AG04449 (cell line): ENCODE measurements at regions not wholly inside any gene's neighbourhood (a gene's known extent, or its start where the extent isn't known, plus 50 kb on each side); places are given as distances from the start of the nearest gene placed in this dataset.

ENCODE experiments used
- CTCF ChIA-PET: fragments of 350-600 bp; formaldehyde crosslinking; extraction: SDS; loops from one replicate; lab custom pipeline; 2021; ENCODE audit warnings: antibody characterized with exemption; lab: Yijun Ruan, JAX
- POLR2A ChIA-PET: fragments of 400-600, 350-600 bp; formaldehyde crosslinking; extraction: SDS; loops from one replicate; lab custom pipeline; 2020; ENCODE audit warnings: antibody characterized with exemption, inconsistent platforms; lab: Yijun Ruan, JAX
- DNase-seq: peaks from one replicate; pipeline ENCODE4 v3.0.0-alpha.2; 2010; ENCODE audit warnings: low read depth, low spot score
- H3K4me3 ChIP-seq: 2 replicates; pipeline ENCODE4 v1.5.1; 2011; ENCODE audit warnings: low read depth, mild to moderate bottlenecking, control low read depth, low read length
- CTCF ChIP-seq: IDR thresholded peaks from one replicate; pipeline ENCODE4 v1.5.1; 2011; ENCODE audit warnings: mild to moderate bottlenecking, moderate library complexity, low read length, control low read depth, inconsistent platforms; ENCODE audit not compliant: insufficient read depth; ENCODE audit errors: missing control alignments

- DNase-seq = no peak
- ChIA-PET CTCF (no interaction called here), POLR2A (no interaction called here)
- H3K4me3 ChIP-seq = no peak overlapping the region
- no peak for TF ChIP-seq CTCF
These were observed 466.1 kb downstream of the PRKD1 start for GRCh38 chr14:29461506-29461905.

GRCh38 chr14:29462321-29462720 lies 465.3 kb downstream of the PRKD1 start:
- CTCF ChIA-PET = no interaction called here

GRCh38 chr14:29462772-29463171 lies 464.9 kb downstream of the PRKD1 start:
- no peak for DNase-seq
- TF ChIP-seq CTCF = no peak
- POLR2A ChIA-PET = no interaction called here
- H3K4me3 ChIP-seq = no peak overlapping the region
- CTCF ChIA-PET = no interaction called here

More at GRCh38 chr14:29462321-29462720, 465.3 kb downstream of the PRKD1 start:
- DNase-seq = no peak
- H3K4me3 ChIP-seq = no peak overlapping the region
- POLR2A ChIA-PET = no interaction called here
- no peak for TF ChIP-seq CTCF

GRCh38 chr14:29463727-29464395 lies 463.8 kb downstream of the PRKD1 start:
- no peak overlapping the region for H3K4me3 ChIP-seq
- no peak for TF ChIP-seq CTCF
- ChIA-PET POLR2A (no interaction called here), CTCF (no interaction called here)
- no peak for DNase-seq

- POLR2A ChIA-PET = no interaction called here
- no peak for DNase-seq
- TF ChIP-seq CTCF = no peak
- no peak overlapping the region for H3K4me3 ChIP-seq
- CTCF ChIA-PET = no interaction called here
These were observed 462.6 kb downstream of the PRKD1 start for GRCh38 chr14:29465095-29465494.

- CTCF ChIA-PET = interaction anchor here (0.8 kb wide), 1 partner anchor 8 kb away, joined by 3 read pairs; no protein-coding TSS in a partner anchor
- no peak for TF ChIP-seq CTCF
- H3K4me3 ChIP-seq = no peak overlapping the region
- POLR2A ChIA-PET = no interaction called here
- no peak for DNase-seq
These were observed 452.0 kb downstream of the PRKD1 start for GRCh38 chr14:29475641-29476040.
